HepG2 (cell line): ENCODE measurements at regions not wholly inside any gene's neighbourhood (a gene's known extent, or its start where the extent isn't known, plus 50 kb on each side); places are given as distances from the start of the nearest gene placed in this dataset.

Experiments used
- KAT7 ChIP-seq: IDR thresholded peaks from 2 replicates; pipeline ENCODE4 v1.6.1; 2018; ENCODE audit warnings: borderline replicate concordance, missing compliant biosample characterization
- POLR2A ChIP-seq, 2 experiments: IDR thresholded peaks; 2 replicates each; pipeline ENCODE4 v1.6.1; 2011; ENCODE audit warnings: low read depth in 2 of 2, low read length in 2 of 2, mild to moderate bottlenecking in 1 of 2, moderate library complexity in 1 of 2; ENCODE audit not compliant: insufficient read depth in 1 of 2
- POLR2AphosphoS5 ChIP-seq: IDR thresholded peaks from 2 replicates; pipeline ENCODE4 v1.6.1; 2012; ENCODE audit warnings: low read depth, low read length
- RAD21 ChIP-seq: fragments of 450-650 bp; formaldehyde crosslinking; IDR thresholded peaks from 2 replicates; pipeline ENCODE4 v1.5.0; 2020; ENCODE audit warnings: mild to moderate bottlenecking
- SIN3A ChIP-seq: IDR thresholded peaks from 2 replicates; pipeline ENCODE4 v1.6.1; 2011; ENCODE audit warnings: low read depth, mild to moderate bottlenecking, control low read depth, low read length, borderline replicate concordance
- SRSF9 ChIP-seq: fragments of 200-400 bp; formaldehyde crosslinking; IDR thresholded peaks from 2 replicates; pipeline ENCODE4 v1.6.1; 2018; ENCODE audit warnings: borderline replicate concordance, mild to moderate bottlenecking, low read depth, low read length; ENCODE audit not compliant: insufficient read depth, poor library complexity, severe bottlenecking
- STAG1 ChIP-seq: sonication (generic); formaldehyde crosslinking; IDR thresholded peaks from 2 replicates; pipeline ENCODE4 v1.4.0; 2020; ENCODE audit warnings: missing genetic modification reagents
- TBL1XR1 ChIP-seq: fragments of 150-350 bp; IDR thresholded peaks from 2 replicates; pipeline ENCODE4 v1.6.1; 2014; ENCODE audit warnings: borderline replicate concordance, low read length; ENCODE audit not compliant: partially characterized antibody
- ZKSCAN5 ChIP-seq: sonication (generic); formaldehyde crosslinking; IDR thresholded peaks from 2 replicates; pipeline ENCODE4 v1.5.1; 2020; ENCODE audit warnings: mild to moderate bottlenecking, missing genetic modification reagents
- ZNF460 ChIP-seq: sonication (generic); formaldehyde crosslinking; IDR thresholded peaks from 2 replicates; pipeline ENCODE4 v1.5.1; 2020; ENCODE audit warnings: missing genetic modification reagents, mild to moderate bottlenecking, borderline replicate concordance
- TF ChIP-seq, protein P1 (sequence below): IDR thresholded peaks from 2 replicates; pipeline ENCODE4 v1.6.1; 2016; ENCODE audit warnings: missing compliant biosample characterization, missing genetic modification reagents, borderline replicate concordance

DNA sequence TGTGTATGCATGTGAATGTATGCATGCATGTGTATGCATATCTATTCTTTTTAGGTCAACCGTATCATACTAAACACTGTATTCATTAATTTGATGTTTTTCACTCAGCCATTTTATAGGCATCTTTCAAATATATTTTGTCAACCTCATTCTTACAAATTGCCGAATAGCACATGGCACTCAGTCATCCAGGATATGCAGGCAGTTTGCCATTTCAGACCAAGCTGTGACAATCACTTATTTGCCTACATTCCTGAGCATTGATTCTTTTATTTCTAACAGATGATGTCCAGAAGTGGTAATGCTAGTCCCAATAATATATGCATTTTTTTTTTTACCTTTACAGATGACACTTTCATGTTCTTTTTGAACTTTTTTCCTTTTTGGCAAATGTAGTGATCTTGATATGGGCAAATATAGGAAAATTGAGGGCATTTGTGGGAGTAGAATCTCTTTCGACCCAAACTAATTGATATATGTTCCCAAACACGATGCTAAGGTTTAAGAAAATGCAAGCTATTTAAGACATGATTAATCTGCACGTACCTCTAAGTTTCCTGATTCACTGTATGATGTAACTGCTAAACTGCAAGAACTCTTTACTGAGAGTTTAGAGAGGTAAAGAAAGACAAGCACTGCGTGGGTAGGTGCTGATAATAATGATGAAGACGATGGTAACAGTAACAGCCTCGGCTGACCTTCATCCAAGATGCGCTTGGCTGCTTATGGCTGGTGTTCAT, 153.9 kb upstream of the DAP start:
- TF ChIP-seq RAD21 (CRISPR knock-in tag), result no peak
- TF ChIP-seq ZNF460 (CRISPR knock-in tag), result no peak
- TF ChIP-seq POLR2AphosphoS5, result no peak
- no peak for TF ChIP-seq SIN3A
- no peak for TF ChIP-seq ZKSCAN5 (CRISPR knock-in tag)
- TF ChIP-seq TBL1XR1, result no peak
- TF ChIP-seq KAT7 (CRISPR knock-in tag), result no peak
- no peak for TF ChIP-seq STAG1 (CRISPR knock-in tag)
- TF ChIP-seq POLR2A (IDR thresholded peaks at IDR 0.05; ENCODE audit: insufficient read depth in 1 of 2, low read depth in 2 of 2, low read length in 2 of 2), result no peak
- no peak for TF ChIP-seq SRSF9
- TF ChIP-seq, protein P1, sequence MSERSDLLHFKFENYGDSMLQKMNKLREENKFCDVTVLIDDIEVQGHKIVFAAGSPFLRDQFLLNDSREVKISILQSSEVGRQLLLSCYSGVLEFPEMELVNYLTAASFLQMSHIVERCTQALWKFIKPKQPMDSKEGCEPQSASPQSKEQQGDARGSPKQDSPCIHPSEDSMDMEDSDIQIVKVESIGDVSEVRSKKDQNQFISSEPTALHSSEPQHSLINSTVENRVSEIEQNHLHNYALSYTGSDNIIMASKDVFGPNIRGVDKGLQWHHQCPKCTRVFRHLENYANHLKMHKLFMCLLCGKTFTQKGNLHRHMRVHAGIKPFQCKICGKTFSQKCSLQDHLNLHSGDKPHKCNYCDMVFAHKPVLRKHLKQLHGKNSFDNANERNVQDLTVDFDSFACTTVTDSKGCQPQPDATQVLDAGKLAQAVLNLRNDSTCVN (CRISPR knock-in tag), result no peak
